ENCODE measurements at regions not wholly inside any gene's neighbourhood (a gene's known extent, or its start where the extent isn't known, plus 50 kb on each side); places are given as distances from the start of the nearest gene placed in this dataset.
A peak's percentile ranks its signal among the peaks of the same experiment; 100 is the strongest.

- TF ChIP-seq CTCF (IDR thresholded peaks at IDR 0.05; ENCODE audit: insufficient read depth, low read depth, low read length, missing control alignments): no peak
- no peak overlapping the region for H3K4me3 ChIP-seq (ENCODE audit: low read length)
- no peak for DNase-seq (ENCODE audit: low read depth)
Observed at GRCh38 chr14:26143057-26143456, 454.8 kb downstream of the NOVA1 start.

DNA sequence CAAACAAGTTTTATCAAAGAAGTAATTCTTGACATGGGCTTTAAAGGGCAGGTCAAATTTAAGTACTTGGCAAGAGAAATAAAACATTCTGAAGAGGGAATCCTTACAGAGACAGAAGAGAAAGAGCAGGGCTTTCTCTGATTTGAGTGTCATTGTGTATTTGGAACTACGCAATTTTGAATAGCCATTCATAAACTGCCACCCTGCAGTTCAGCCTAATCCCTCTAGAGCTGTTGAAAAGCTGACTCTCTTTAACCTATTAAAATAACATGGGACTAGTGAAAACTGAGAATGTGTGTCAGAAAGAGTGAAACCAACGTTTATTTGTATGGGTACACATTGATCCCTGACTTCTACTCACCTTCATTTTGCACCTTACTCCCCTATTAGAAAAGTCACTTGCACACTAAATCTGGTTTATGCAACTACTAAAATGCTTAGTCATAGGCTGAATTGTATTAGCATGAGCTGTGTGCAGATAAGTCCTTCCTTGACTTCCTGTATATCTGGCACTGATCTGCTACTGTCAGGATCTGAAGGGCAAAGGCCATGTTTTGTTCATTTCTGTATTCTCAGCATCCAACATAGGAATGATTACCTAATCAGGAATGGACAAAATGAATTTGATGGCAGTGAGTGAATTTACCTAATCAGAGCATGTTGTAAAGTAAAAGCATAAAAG lies 458.9 kb downstream of the NOVA1 start:
- no peak for TF ChIP-seq CTCF (IDR thresholded peaks at IDR 0.05; ENCODE audit: insufficient read depth, low read depth, low read length, missing control alignments)
- H3K4me3 ChIP-seq (ENCODE audit: low read length): no peak overlapping the region
- peak; percentile 64 for DNase-seq (ENCODE audit: low read depth)

DNA sequence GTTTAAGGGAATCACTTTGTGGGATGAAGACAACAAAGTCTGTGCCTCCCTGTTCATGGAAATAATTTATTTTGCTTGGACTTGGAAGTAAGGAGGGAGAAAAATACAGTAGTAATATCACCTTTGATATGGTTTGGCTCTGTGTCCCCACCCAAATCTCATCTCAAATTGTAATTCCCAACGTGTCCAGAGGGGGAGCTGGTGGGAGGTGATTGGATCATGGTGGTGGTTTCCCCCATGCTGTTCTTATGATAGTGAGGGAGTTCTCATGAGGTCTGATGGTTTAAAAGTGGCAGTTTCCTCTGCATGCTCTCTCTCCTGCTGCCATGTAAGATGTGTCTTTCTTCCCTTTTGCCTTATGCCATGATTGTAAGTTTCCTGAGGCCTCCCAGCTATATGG lies 460.7 kb downstream of the NOVA1 start:
- no peak for DNase-seq (ENCODE audit: low read depth)
- TF ChIP-seq CTCF (IDR thresholded peaks at IDR 0.05; ENCODE audit: insufficient read depth, low read depth, low read length, missing control alignments): no peak
- H3K4me3 ChIP-seq (ENCODE audit: low read length): no peak overlapping the region

DNA sequence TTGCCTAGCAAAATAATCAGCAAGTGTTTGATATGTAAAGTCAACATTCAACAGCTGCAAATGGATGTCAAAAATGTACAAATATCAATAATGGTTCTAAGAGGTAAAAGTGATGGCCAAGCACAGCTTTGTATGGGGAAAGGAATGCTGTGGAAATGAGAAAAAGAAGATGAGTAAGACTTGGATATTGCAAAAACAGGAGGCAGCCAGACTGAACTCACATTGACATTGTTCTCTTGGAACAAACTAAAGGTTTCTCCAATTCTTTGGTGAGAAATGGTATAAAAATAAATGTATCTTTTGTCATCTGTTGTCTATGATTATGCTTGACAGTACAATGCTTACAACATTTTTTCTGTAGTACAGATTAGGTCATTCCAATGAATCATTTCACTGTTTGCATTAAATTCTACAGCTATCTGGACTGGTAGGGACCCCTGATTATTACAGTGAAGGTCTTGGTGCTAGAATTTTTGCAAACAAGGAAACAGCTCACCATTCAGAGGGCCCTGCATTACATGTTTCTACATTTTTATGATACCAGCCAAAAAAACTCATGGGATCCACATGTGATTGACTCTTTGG lies 465.7 kb downstream of the NOVA1 start:
- no peak for DNase-seq (ENCODE audit: low read depth)
- TF ChIP-seq CTCF (IDR thresholded peaks at IDR 0.05; ENCODE audit: insufficient read depth, low read depth, low read length, missing control alignments): no peak
- no peak overlapping the region for H3K4me3 ChIP-seq (ENCODE audit: low read length)

DNA sequence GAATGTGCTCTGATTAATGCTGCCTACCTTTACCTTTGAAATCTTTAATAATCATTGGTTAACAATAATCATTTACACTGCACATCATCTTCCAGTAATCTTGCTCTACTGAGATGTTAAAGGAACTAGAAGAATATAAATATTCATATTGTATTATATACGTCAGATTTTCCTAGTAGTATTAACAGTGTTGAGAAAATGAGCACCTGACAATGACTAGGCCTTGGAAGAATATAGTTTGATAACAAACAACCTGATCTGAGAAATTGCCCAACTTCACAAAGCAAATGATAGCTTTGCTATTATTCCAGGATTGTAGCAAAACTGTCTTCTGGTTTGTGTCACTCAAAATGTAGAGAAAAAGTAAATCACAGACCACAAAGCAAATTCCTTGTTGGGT lies 467.1 kb downstream of the NOVA1 start:
- H3K4me3 ChIP-seq (ENCODE audit: low read length): no peak overlapping the region
- DNase-seq (ENCODE audit: low read depth): no peak
- no peak for TF ChIP-seq CTCF (IDR thresholded peaks at IDR 0.05; ENCODE audit: insufficient read depth, low read depth, low read length, missing control alignments)

GRCh38 chr14:26128931-26129671 lies 468.7 kb downstream of the NOVA1 start:
- no peak for DNase-seq (ENCODE audit: low read depth)
- TF ChIP-seq CTCF (IDR thresholded peaks at IDR 0.05; ENCODE audit: insufficient read depth, low read depth, low read length, missing control alignments): no peak
- no peak overlapping the region for H3K4me3 ChIP-seq (ENCODE audit: low read length)

All from epithelial cell of esophagus (primary cell).